Umbilical cord (tissue), 1 donor: ENCODE measurements at regions not wholly inside any gene's neighbourhood (a gene's known extent, or its start where the extent isn't known, plus 50 kb on each side); places are given as distances from the start of the nearest gene placed in this dataset.
A peak's percentile ranks its signal among the peaks of the same experiment; 100 is the strongest.
"Not testable (repeated sequence)": the region's sequence is repeated elsewhere in the genome, so short reads cannot be mapped to it uniquely, and the experiment has no call there.

ENCODE experiments used
- DNase-seq: peaks from one replicate; pipeline ENCODE4 v3.0.0-alpha.2; 2015; ENCODE audit warnings: low spot score

GRCh38 chr13:62250501-62251201 is 835.0 kb upstream of the PCDH20 start:
- DNase-seq: no peak

GRCh38 chr13:62246581-62246980 is 830.9 kb upstream of the PCDH20 start:
- no peak for DNase-seq

GRCh38 chr13:62243106-62243505 is 827.5 kb upstream of the PCDH20 start:
- no peak for DNase-seq

- DNase-seq: peak; percentile 1
Observed at GRCh38 chr13:62234780-62235440, 819.3 kb upstream of the PCDH20 start.

GRCh38 chr13:62210951-62211350 is 795.3 kb upstream of the PCDH20 start:
- no peak for DNase-seq

- DNase-seq: no peak
Observed at GRCh38 chr13:62209529-62209928, 793.9 kb upstream of the PCDH20 start.

GRCh38 chr13:62207388-62207787 is 791.7 kb upstream of the PCDH20 start:
- DNase-seq: no peak

- DNase-seq: no peak
Observed at GRCh38 chr13:62206165-62206564, 790.5 kb upstream of the PCDH20 start.

GRCh38 chr13:62205273-62205672 is 789.6 kb upstream of the PCDH20 start:
- no peak for DNase-seq

- DNase-seq: no peak
Observed at GRCh38 chr13:62194371-62194770, 778.7 kb upstream of the PCDH20 start.

- DNase-seq: no peak
Observed at GRCh38 chr13:62193919-62194318, 778.3 kb upstream of the PCDH20 start.

- no peak for DNase-seq
Observed at GRCh38 chr13:62185631-62186255, 770.1 kb upstream of the PCDH20 start.

GRCh38 chr13:62176051-62176450 is 760.4 kb upstream of the PCDH20 start:
- DNase-seq: no peak

- no peak for DNase-seq
Observed at GRCh38 chr13:62173958-62174357, 758.3 kb upstream of the PCDH20 start.

- no peak for DNase-seq
Observed at GRCh38 chr13:62171697-62172096, 756.0 kb upstream of the PCDH20 start.

GRCh38 chr13:62168891-62169290 is 753.2 kb upstream of the PCDH20 start:
- no peak for DNase-seq

- no peak for DNase-seq
Observed at GRCh38 chr13:62167650-62168172, 752.1 kb upstream of the PCDH20 start.

- no peak for DNase-seq
Observed at GRCh38 chr13:62162860-62163259, 747.2 kb upstream of the PCDH20 start.

GRCh38 chr13:62158520-62158919 is 742.9 kb upstream of the PCDH20 start:
- DNase-seq: no peak

GRCh38 chr13:62151724-62152123 is 736.1 kb upstream of the PCDH20 start:
- DNase-seq: not testable (repeated sequence)

GRCh38 chr13:62142048-62142447 is 726.4 kb upstream of the PCDH20 start:
- DNase-seq: no peak

GRCh38 chr13:62139597-62139996 is 723.9 kb upstream of the PCDH20 start:
- no peak for DNase-seq
